GM18951 (cell line): ENCODE measurements at regions not wholly inside any gene's neighbourhood (a gene's known extent, or its start where the extent isn't known, plus 50 kb on each side); places are given as distances from the start of the nearest gene placed in this dataset.

Experiments
- POLR2A ChIP-seq: IDR thresholded peaks from 4 replicates; pipeline ENCODE4 v1.6.1; 2011; ENCODE audit warnings: mild to moderate bottlenecking; ENCODE audit not compliant: insufficient read length, insufficient read depth; ENCODE audit errors: extremely low read depth
- in situ Hi-C: fragments of 300-500 bp; cut with MboI; formaldehyde crosslinking; loops from one replicate; pipeline ENCODE4 v1.12.0; 2022; ENCODE audit warnings: low sequenced_read_pairs, mixed read lengths, inconsistent platforms; ENCODE audit not compliant: unreplicated experiment

DNA sequence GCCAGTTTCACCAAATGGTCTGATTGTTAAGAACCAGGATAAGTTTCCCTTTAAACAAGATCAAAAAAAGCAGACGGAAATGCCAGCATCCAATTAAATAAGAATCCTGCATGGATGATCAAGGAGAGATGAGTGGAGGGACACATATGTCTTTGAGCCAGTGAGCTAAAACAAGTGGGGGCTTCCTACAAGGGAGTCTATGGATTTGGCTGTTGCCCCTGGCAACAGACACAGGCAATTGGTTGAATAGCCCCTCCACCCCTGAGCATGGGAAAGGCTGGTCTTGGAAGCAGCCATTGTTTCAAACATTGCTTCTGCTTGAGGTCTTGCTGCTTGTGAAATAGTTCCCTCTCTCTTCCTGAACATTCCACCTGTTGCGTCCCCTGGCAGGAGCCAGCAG, 374.7 kb upstream of the ERCC4 start:
- no peak for TF ChIP-seq POLR2A
- in situ Hi-C loops, result no loop called here

- TF ChIP-seq POLR2A, result no peak
- in situ Hi-C loops, result no loop called here
Observed at GRCh38 chr16:13550254-13550653, 369.7 kb upstream of the ERCC4 start.

DNA sequence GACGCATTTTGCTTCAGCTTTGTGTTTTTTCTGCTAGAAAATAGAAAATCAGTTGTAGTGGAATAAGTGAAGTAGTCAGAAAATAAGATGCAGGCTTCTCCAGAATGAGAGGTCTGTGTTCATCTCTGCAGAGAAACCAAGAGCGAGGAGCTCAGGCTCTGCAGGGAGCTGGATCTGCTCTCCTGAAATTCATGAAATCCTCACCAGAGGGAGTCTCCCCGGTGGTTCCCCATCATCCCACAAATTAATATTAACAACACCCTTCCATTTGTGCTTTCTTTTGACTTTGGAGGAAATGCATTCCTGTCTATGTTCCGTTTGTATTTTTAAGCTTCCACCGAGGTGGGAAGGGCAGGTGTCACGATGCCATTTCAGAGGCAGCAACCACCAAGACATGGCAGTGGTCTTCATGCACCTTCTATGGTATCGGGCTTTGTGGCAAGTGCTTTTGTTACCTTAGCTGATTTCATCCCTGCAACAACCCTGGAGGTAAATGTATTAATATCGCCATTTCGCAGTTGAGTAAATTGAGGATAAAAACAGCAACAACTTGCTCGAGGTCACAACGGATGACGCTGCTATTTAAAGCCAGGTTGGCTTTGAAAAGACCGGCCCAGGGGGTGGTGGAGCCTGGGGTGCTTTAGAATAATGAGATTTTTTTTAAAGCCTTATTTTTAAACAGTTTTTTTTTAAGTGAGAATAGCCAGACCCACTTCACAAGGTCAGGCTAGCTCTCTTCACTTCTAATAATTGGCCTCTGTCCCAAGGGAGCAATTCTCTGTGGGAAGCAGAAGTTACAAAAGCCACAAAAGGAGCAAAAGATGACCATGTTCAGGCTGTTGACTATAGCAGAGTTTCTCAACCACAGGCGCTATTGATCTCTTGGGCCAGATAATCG, 367.6 kb upstream of the ERCC4 start:
- TF ChIP-seq POLR2A, result no peak
- in situ Hi-C loops, result no loop called here

DNA sequence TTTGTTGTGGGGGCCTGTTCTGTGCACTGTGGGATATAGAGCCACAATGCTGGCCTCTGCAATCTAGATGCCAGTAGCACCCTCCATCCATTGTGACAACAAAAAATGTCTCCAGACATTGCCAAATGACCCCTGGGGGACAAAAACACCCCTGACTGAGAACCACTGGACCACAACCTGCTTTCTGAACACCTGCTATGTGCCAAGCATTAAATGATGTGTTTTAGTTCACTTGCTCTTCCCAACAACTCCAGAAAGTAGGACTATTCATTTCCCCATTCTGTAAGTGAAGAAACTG, 367.0 kb upstream of the ERCC4 start:
- in situ Hi-C loops, result no loop called here
- no peak for TF ChIP-seq POLR2A

- in situ Hi-C loops, result no loop called here
Observed at GRCh38 chr16:13553453-13553985, 366.4 kb upstream of the ERCC4 start.

GRCh38 chr16:13554005-13554404, 365.9 kb upstream of the ERCC4 start:
- in situ Hi-C loops, result no loop called here
- no peak for TF ChIP-seq POLR2A

More at GRCh38 chr16:13553453-13553985, 366.4 kb upstream of the ERCC4 start:
- no peak for TF ChIP-seq POLR2A

DNA sequence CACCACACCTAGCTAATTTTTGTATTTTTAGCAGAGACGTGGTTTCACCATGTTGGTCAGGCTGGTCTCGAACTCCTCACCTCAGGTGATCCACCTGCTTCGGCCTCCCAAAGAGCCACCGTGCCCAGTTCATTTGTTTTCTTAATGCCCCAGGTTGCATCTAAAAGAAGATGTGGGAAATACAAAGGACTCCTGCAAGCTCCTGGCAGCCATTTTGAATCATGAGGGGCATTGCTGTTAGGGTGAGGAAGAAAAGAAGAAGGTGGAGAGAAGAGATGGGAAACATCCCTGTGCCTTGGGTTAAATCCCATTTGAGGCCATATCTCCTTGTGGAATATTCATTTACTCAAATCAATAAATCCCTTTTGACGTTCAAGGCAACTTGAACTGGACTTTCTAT, 365.3 kb upstream of the ERCC4 start:
- TF ChIP-seq POLR2A, result no peak
- in situ Hi-C loops, result no loop called here

DNA sequence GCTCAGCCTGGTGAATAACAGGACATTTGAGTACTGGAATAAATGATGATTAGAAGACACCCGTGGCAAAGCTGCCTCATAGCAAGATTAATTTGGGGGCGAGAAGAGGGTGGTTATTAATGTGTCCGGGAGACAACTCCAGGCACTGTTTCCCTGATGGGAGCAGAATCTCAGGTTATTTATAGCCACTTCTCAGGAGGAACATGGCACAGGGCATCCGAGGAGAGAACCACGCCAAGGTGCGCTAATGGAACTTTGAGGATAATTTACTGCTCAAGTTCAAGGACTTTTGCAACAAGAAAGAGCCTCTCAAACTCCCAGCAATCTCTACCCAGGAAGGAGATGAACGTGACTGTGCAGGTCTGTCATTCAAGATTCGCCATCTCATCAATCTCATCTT, 362.5 kb upstream of the ERCC4 start:
- TF ChIP-seq POLR2A, result no peak
- in situ Hi-C loops, result no loop called here

GRCh38 chr16:13558752-13559151, 361.2 kb upstream of the ERCC4 start:
- in situ Hi-C loops, result no loop called here
- TF ChIP-seq POLR2A, result no peak

- TF ChIP-seq POLR2A, result no peak
- in situ Hi-C loops, result no loop called here
Observed at GRCh38 chr16:13559624-13560023, 360.3 kb upstream of the ERCC4 start.

DNA sequence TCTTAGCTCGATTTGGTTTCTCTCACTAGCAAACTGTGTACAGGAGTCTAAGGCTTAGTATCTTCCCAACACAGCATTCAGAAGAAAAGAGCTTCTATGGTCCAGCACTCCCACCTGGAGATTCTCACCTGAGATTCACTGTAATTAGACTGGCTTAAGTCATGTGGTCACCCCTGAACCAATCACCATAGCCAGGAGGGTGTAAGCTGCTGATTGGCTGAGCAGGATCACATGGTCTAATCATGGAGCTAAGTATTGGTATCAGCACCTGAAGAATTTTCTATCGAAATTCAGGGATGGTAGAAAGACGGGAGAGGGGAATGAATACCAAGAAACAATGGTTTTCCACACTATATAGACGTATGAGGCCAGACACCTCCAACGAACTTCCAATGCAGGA, 359.8 kb upstream of the ERCC4 start:
- in situ Hi-C loops, result no loop called here
- TF ChIP-seq POLR2A, result no peak

DNA sequence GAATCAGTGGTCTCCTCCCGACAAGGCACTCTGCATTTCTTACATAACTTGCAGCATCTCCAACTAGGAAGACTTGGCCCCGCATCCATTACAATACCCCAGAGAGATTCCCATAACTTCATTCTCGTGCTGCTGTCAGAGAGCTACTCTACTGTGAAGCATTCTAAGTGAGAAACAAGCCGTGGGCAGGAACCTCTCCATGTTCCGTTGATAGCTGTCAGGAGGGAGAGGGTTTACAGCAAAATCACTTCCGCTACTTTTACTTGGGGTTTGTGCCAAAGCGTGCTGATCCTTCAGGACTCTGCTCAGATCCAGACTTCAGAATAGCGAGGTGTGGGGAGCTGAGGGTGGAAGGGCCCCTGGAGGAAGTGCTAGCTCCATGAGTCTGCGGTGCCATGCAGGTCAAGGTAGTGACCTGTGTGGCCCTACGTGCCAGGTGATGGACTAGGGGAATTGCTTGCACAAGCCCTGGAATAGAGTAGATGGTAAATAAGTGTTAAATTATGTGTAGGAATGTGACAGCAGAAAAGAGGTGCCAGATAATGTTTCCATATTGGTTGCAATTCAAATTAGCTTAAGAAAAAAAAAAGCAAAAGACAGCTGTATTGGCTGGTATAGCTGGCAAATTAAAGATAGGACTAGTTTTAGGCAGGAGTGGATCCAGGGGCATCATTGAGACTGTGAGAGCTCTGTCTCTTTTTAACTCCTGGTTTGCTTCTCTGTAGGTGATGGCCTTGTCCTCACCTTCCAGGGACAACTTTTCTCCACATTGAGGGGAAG, 358.5 kb upstream of the ERCC4 start:
- no peak for TF ChIP-seq POLR2A
- in situ Hi-C loops, result no loop called here

DNA sequence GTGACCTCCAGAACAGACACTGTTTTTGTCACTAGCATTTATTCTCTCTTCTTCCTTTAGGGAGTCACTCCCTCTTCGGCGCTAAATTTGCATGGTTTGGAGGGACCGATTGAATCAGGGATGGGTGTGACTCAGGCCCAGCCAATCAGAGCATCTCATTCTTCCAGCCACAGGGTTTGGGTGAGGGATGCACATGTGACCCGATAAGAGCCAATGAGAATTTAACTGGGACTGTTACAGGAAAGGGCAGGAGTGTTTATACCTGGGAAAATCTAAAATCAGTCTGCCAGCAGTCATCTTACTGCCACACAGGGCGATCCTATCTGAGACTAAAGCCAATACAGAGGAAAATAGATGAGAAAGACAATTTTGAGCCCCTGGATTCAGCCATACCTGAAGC, 351.2 kb upstream of the ERCC4 start:
- no peak for TF ChIP-seq POLR2A
- in situ Hi-C loops, result no loop called here

GRCh38 chr16:13569986-13570385, 350.0 kb upstream of the ERCC4 start:
- in situ Hi-C loops, result no loop called here
- no peak for TF ChIP-seq POLR2A
